Sigmoid colon (tissue), 6 donors: ENCODE measurements at regions not wholly inside any gene's neighbourhood (a gene's known extent, or its start where the extent isn't known, plus 50 kb on each side); places are given as distances from the start of the nearest gene placed in this dataset.
A peak's percentile ranks its signal among the peaks of the same experiment; 100 is the strongest.

Experiments used
- DNase-seq: peaks from one replicate; pipeline ENCODE4 v3.0.0-alpha.2; 2019
- H3K27ac ChIP-seq, 4 donors: fragments of 200-600 bp; sonication (generic); one replicate each; pipeline ENCODE4 v1.5.1; 2016 to 2019; ENCODE audit warnings: mild to moderate bottlenecking in 1 of 4
- H3K27me3 ChIP-seq, 3 donors: fragments of 200-600 bp; sonication (generic); one replicate each; pipeline ENCODE4 v1.5.1; 2019; ENCODE audit warnings: mild to moderate bottlenecking in 1 of 3
- H3K36me3 ChIP-seq, 4 donors: fragments of 200-600 bp; sonication (generic); one replicate each; pipeline ENCODE4 v1.5.1; 2016 to 2019
- H3K4me1 ChIP-seq, 4 donors: fragments of 200-600 bp; sonication (generic); one replicate each; pipeline ENCODE4 v1.5.1; 2017 to 2019
- H3K4me3 ChIP-seq, 4 donors: fragments of 200-600 bp; sonication (generic); one replicate each; pipeline ENCODE4 v1.5.1; 2017 to 2019; ENCODE audit warnings: mild to moderate bottlenecking in 2 of 4, moderate library complexity in 1 of 4
- H3K9me3 ChIP-seq, 4 donors: fragments of 200-600 bp in 3 of 4; sonication (generic) in 3 of 4; one replicate each; pipeline versions ENCODE4 v1.5.1 to v1.6.1; 2013 to 2019
- EP300 ChIP-seq, 4 donors: sonication (generic); formaldehyde crosslinking; IDR thresholded peaks; one replicate each; pipeline ENCODE4 v1.6.1; 2017; ENCODE audit warnings: antibody characterized with exemption in 4 of 4
- POLR2A ChIP-seq, 2 donors: fragments of 450-650 bp; IDR thresholded peaks; one replicate each; pipeline ENCODE4 v1.6.1; 2016; ENCODE audit warnings: antibody characterized with exemption in 2 of 2, mild to moderate bottlenecking in 2 of 2, moderate library complexity in 2 of 2
- POLR2AphosphoS5 ChIP-seq, 4 donors: sonication (generic); formaldehyde crosslinking; IDR thresholded peaks; one replicate each; pipeline ENCODE4 v1.6.1; 2017; ENCODE audit warnings: antibody characterized with exemption in 4 of 4
- WGBS, 2 donors: extraction: QIAGEN DNeasy Blood & Tissue Kit; methylation state at CpG; one replicate each; pipeline ENCODE4 v1.1.7; 2013; 5-methylcytosine and 5-hydroxymethylcytosine counted together
- intact Hi-C: fragments of 100-400 bp; cut with DNase I; formaldehyde crosslinking; loops from one replicate; pipeline ENCODE4 v1.15.1; 2023
- TF ChIP-seq, protein P1 (sequence below), 4 experiments: fragments of 450-650 bp in 3 of 4; fragments of 200-600 bp in 1 of 4; IDR thresholded peaks; one replicate each; pipeline ENCODE4 v1.5.1; 2016 to 2019; ENCODE audit warnings: antibody characterized with exemption in 4 of 4, mild to moderate bottlenecking in 3 of 4, moderate library complexity in 2 of 4
- donor health status: healthy with polysubstance abuse.
- donor health status: healthy.

DNA sequence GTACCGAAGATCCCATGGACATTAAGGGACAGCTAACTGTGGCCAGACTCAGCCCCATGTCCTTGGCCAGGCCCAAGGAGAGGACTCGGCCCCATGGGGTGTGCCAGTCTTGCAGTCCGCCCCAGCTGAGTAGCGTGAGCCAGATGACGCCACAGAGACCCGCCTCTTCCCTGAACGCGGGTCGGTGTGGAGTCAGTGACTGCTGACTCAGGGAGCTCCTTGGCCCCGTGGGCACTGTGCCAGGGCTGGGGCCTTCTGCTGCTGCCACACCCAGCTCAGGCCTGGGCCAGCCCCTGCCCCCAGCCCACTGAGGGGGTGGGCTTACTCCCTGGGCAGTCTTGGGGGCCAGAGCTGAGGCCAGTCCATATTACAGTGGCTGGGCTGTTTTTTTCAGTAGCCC, 52.8 kb downstream of the PLXNA1 start:
- intact Hi-C loops = no loop called here
- no peak for TF ChIP-seq POLR2AphosphoS5 (IDR thresholded peaks at IDR 0.05)
- TF ChIP-seq POLR2A (IDR thresholded peaks at IDR 0.05) = no peak
- TF ChIP-seq EP300 (IDR thresholded peaks at IDR 0.05) = no peak
- TF ChIP-seq, protein P1, sequence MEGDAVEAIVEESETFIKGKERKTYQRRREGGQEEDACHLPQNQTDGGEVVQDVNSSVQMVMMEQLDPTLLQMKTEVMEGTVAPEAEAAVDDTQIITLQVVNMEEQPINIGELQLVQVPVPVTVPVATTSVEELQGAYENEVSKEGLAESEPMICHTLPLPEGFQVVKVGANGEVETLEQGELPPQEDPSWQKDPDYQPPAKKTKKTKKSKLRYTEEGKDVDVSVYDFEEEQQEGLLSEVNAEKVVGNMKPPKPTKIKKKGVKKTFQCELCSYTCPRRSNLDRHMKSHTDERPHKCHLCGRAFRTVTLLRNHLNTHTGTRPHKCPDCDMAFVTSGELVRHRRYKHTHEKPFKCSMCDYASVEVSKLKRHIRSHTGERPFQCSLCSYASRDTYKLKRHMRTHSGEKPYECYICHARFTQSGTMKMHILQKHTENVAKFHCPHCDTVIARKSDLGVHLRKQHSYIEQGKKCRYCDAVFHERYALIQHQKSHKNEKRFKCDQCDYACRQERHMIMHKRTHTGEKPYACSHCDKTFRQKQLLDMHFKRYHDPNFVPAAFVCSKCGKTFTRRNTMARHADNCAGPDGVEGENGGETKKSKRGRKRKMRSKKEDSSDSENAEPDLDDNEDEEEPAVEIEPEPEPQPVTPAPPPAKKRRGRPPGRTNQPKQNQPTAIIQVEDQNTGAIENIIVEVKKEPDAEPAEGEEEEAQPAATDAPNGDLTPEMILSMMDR (IDR thresholded peaks at IDR 0.05) = no peak
- no peaks in the 10 kb centered on the region for H3K4me1 ChIP-seq
- H3K36me3 ChIP-seq = peaks cover 0 to 39% (median 19%) of the 10 kb centered on the region in 4 donors
- peak overlapping the region in 2 of 4 donors; percentile 17 to 32 for H3K27ac ChIP-seq
- H3K4me3 ChIP-seq = no peak overlapping the region
- peak; percentile 83 for DNase-seq
- no peaks in the 10 kb centered on the region for H3K9me3 ChIP-seq
- peaks cover 0 to 24% (median 2%) of the 10 kb centered on the region in 3 donors for H3K27me3 ChIP-seq
- WGBS, 2 donors = 14 to 50% methylated on average over 10 of the region's 10 CpGs

DNA sequence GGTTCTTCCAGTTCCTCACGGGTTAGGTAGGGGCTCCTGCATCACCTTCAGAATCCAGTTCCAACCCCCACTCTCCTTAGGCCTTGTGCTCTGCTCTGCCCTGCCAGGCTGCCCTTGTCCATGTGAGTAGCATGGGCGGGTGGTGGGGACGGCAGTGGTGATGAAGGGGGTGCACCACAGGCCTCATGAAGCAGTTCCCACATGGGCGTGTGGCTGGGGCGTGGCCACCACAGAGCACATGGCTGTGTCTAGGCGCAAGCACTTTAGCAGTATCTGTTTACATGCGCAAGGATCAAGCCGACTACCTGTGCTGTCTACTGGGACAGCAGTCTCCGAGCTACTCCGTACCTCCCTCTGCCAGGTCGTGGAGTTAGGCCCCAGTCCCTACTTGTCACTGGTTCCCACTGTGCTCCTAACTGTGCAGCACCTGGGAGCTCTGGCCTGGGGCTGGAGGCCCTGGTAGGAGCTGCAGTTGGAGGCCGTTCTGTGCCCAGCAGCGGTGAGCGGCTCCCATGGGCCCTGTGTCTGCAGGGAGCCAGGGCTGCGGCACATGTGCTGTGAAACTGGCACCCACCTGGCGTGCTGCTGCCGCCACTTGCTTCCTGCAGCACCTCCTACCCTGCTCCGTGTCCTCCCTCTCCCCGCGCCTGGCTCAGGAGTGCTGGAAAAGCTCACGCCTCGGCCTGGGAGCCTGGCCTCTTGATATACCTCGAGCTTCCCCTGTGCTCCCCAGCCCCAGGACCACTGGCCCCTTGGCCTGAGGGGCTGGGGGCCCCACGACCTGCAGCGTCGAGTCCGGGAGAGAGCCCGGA, 53.5 kb downstream of the PLXNA1 start:
- peaks cover 0 to 24% (median 2%) of the 10 kb centered on the region in 3 donors for H3K27me3 ChIP-seq
- WGBS, 2 donors = 62 to 85% methylated on average over 28 of the region's 28 CpGs
- no peak for TF ChIP-seq POLR2AphosphoS5 (IDR thresholded peaks at IDR 0.05)
- H3K27ac ChIP-seq = peak overlapping the region in 2 of 4 donors; percentile 17 to 32
- peaks cover 0 to 32% (median 18%) of the 10 kb centered on the region in 4 donors for H3K36me3 ChIP-seq
- H3K9me3 ChIP-seq = no peaks in the 10 kb centered on the region
- H3K4me1 ChIP-seq = no peaks in the 10 kb centered on the region
- no peak overlapping the region for H3K4me3 ChIP-seq
- intact Hi-C loops = no loop called here
- DNase-seq = peak; percentile 64

DNA sequence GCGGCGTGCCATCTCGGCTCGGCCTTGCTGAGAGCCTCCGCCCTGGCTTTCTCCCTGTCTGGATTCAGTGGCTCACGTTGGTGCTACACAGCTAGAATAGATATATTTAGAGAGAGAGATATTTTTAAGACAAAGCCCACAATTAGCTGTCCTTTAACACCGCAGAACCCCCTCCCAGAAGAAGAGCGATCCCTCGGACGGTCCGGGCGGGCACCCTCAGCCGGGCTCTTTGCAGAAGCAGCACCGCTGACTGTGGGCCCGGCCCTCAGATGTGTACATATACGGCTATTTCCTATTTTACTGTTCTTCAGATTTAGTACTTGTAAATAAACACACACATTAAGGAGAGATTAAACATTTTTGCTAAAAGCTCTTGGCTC, 54.1 kb downstream of the PLXNA1 start:
- TF ChIP-seq POLR2AphosphoS5 (IDR thresholded peaks at IDR 0.05) (no peak), POLR2A (IDR thresholded peaks at IDR 0.05) (no peak), EP300 (IDR thresholded peaks at IDR 0.05) (no peak)
- TF ChIP-seq, protein P1 (IDR thresholded peaks at IDR 0.05) = no peak
- no peak overlapping the region for H3K4me3 ChIP-seq
- no peak overlapping the region for H3K27ac ChIP-seq
- H3K27me3 ChIP-seq = peaks cover 0 to 24% (median 2%) of the 10 kb centered on the region in 3 donors
- WGBS, 2 donors = 50 to 80% methylated on average over 16 of the region's 16 CpGs
- H3K4me1 ChIP-seq = no peaks in the 10 kb centered on the region
- no peaks in the 10 kb centered on the region for H3K9me3 ChIP-seq
- intact Hi-C loops = no loop called here
- DNase-seq = peak; percentile 29
- peaks cover 0 to 27% (median 15%) of the 10 kb centered on the region in 4 donors for H3K36me3 ChIP-seq

DNA sequence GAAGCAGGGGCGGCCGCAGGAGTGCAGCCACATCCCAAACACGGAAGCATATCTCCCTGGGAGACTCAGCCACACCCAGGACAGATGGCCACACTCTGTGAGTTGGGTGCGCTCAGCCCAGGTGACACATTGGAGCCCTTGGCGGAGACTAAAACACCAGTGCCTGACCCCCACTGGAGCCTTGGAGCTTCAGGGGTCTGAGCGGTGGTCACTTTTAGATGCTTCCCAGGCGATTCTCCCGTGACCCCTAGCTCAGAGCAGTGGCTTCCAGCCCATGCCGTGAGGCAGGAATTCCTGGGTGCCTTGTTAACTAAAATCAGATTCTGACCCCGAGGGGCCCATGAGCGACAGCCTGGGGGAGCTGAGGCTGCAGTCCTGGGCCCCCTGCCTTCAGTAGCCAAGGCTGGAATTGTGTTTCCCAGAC, 54.5 kb downstream of the PLXNA1 start:
- Histone ChIP-seq H3K4me3 (no peak overlapping the region), H3K27ac (no peak overlapping the region), H3K36me3 (peaks cover 0 to 23% (median 11%) of the 10 kb centered on the region in 4 donors), H3K4me1 (no peaks in the 10 kb centered on the region), H3K9me3 (no peaks in the 10 kb centered on the region), H3K27me3 (peaks cover 0 to 24% (median 2%) of the 10 kb centered on the region in 3 donors)
- TF ChIP-seq POLR2AphosphoS5 (IDR thresholded peaks at IDR 0.05) = no peak
- TF ChIP-seq, protein P1 (IDR thresholded peaks at IDR 0.05) = no peak
- no peak for TF ChIP-seq POLR2A (IDR thresholded peaks at IDR 0.05)
- no peak for TF ChIP-seq EP300 (IDR thresholded peaks at IDR 0.05)
- intact Hi-C loops = no loop called here
- DNase-seq = peak; percentile 46
- WGBS, 2 donors = 18 to 69% methylated on average over 11 of the region's 11 CpGs

DNA sequence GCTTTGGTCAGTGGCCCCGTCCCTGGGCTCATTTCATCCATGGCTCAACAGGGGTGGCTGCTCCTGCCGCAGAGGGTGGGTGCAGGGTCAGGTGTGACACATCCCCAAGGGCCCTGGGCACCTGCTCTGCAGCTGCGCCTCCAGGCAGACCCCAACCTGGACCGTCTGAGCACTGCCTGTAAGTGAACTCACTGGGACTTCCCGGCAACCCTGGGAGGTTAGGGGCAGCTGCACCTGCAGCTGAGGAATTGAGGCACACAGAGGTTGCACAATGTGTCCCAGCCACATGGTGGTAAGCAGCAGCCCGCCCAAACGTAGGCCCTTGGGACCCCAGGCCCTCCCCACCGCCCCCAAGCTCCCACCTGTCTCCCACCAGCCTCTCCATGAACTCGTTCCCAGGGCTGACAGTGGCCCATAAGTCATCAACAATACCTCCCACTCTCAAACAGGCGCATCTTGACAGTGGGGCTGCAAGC, 55.1 kb downstream of the PLXNA1 start:
- H3K4me1 ChIP-seq = peaks cover 0 to 1% (median 0%) of the 10 kb centered on the region in 4 donors
- TF ChIP-seq EP300 (IDR thresholded peaks at IDR 0.05) = no peak
- TF ChIP-seq POLR2AphosphoS5 (IDR thresholded peaks at IDR 0.05) = no peak
- TF ChIP-seq POLR2A (IDR thresholded peaks at IDR 0.05) = no peak
- TF ChIP-seq, protein P1 (IDR thresholded peaks at IDR 0.05) = no peak
- DNase-seq = peak; percentile 52
- no peaks in the 10 kb centered on the region for H3K9me3 ChIP-seq
- 74 to 76% methylated on average over 10 of the region's 10 CpGs for WGBS, 2 donors
- no peak overlapping the region for H3K4me3 ChIP-seq
- H3K36me3 ChIP-seq = peaks cover 0 to 17% (median 5%) of the 10 kb centered on the region in 4 donors
- H3K27me3 ChIP-seq = peaks cover 0 to 24% (median 2%) of the 10 kb centered on the region in 3 donors
- H3K27ac ChIP-seq = no peak overlapping the region
- intact Hi-C loops = no loop called here
